Stimulated activated CD8-positive, alpha-beta memory T cell treated with anti-CD3 and anti-CD28 coated beads, Interleukin-2, amount 100 ng/mL, for 1 hour (primary cell): ENCODE measurements at regions not wholly inside any gene's neighbourhood (a gene's known extent, or its start where the extent isn't known, plus 50 kb on each side); places are given as distances from the start of the nearest gene placed in this dataset.
"Not testable (repeated sequence)": the region's sequence is repeated elsewhere in the genome, so short reads cannot be mapped to it uniquely, and the experiment has no call there.

Source experiments
- DNase-seq, 2 donors: peaks; one replicate each; pipeline ENCODE4 v3.0.0-alpha.2; 2020; ENCODE audit warnings: low read depth in 2 of 2

DNA sequence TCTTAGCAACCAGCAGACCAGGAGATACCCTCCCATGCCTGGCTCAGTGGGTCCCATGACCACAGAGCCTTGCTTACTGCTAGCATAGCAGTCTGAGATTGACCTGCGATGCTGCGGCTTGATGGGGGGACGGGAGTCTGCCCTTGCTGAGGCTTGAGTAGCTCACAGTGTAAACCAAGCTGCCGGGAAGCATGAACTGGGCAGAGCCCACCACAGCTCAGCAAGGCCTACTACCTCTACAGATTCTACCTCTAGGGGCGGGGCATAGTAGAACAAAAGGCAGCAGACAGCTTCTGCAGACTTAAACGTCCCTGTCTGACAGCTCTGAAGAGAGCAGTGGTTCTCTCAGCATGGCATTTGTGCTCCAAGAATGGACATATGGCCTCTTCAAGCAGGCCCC is 86.7 kb upstream of the OR4E1 start:
- not testable (repeated sequence) for DNase-seq

DNA sequence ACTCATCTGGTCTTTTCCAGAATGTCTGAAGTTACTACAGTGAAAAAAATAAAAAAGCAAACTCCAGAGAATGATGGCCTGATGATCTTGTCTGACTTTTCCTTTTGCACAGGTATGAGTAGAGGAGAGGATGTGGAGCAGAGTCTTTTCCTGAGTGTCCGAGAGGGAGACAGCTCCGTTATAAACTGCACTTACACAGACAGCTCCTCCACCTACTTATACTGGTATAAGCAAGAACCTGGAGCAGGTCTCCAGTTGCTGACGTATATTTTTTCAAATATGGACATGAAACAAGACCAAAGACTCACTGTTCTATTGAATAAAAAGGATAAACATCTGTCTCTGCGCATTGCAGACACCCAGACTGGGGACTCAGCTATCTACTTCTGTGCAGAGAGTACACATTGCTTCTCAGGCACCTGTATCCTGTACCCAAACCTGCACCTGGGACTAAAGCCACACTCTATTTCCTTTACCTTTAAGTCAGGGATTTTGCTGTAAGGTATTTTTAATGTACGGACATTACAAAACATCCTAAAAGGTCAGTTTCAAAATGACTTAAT is 75.8 kb upstream of the OR4E1 start:
- DNase-seq: no peak

DNA sequence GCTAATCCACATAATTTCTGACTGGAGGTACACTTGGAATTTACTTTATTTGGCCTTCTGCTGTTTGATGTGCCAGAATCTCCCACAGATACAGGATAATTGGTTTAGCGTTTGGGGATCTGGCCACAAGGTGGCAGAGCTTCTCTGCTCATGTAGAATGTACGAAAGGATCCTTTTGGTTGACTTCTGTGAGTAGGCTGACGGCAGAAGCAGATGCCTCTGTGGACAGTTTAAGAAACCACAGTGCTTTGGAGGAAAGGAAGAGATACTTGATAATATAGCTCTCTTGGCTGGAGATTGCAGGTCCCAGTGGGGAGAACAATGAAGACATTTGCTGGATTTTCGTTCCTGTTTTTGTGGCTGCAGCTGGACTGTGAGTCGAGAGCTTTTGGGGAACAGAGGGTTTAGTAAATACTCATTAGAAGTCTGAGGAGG is 75.3 kb upstream of the OR4E1 start:
- DNase-seq: peak in 1 of 2 donors; percentile 11

DNA sequence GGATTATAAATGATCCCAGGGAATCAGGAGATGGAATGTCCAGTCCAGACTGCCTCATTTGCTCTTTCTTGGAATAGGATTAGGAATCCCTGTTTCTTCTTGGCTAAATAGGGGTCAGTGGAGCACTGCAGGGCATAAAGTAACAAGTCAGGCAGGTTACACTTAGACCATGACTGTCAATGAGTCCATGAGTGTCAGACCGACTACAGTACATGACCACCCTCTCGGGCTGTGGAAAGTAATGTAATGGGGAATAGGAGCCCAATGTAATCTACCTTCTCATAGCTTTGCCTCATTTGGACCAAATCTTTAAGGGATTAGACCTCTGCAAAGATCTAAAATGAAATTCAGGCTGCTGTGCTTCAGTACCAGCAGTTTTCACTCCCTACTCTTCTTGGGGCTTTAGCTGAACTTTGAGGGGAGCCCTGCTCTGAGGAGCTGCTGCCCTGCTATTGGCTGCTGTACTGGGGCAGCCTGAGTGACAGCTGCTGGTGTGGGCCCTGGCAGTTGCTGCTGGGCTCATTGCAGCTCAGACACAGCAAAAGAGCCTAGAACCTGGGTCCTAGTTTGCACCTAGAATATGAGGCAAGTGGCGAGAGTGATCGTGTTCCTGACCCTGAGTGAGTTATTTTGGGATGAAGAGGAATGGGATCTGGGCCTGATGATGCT is 62.2 kb upstream of the OR4E1 start:
- no peak for DNase-seq

- no peak for DNase-seq
Measured at GRCh38 chr14:21735200-21735599, 61.6 kb upstream of the OR4E1 start.

DNA sequence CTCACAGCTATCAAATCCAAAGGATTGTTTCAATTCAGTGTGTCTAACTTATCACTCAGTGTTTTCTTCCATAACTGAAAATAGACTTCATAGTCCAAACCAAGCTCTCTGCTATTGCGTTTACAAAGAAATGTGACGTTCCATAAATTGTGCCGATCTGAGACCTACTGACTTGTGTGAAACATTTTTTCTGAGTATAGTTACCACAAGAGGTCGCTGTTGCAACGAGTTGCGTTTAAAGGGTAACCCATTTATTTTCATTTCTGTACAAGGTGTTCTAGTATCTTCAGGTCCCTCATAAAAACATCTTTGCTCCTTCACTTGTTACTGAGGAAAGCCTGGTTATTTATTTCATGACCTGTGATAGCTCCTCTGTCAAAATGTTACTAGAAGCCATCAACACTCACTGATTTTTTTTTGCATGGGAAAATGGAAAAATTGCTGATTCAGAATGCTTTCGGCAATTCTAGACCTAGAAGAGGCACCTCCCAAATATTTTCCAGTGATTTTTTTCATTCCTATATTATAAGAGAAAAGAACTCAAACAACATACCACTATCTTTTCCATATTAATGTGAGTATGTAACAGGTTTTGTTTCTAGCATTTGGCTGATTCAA is 60.9 kb upstream of the OR4E1 start:
- peak in 1 of 2 donors; percentile 29 for DNase-seq

DNA sequence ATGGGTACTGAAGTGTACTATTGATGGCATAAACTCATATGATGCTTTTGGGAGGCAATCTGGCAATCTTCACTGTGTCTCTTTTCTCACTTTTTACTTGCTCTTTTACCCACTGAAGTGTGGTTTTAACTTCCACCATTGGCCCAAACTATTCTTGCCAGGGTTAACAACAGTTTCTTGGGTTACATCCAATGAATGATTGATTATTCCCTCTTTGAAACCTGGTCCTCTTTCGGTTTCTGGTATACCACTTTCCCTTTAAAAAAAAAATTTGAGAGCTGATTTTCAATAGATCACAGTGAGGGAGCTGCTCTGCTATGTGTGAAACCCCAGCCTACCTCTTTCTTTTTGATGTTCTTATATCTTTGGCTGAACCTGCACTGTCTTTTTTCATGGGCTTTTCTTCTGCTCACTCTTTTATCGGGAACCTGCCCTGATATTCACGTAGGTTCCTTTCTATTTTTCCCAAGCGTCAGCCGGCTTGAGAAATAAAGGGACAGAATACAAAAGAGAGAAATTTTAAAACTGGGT is 56.1 kb upstream of the OR4E1 start:
- DNase-seq: no peak

- DNase-seq: no peak
Measured at GRCh38 chr14:21725250-21725649, 51.6 kb upstream of the OR4E1 start.

- no peak for DNase-seq
Measured at GRCh38 chr14:21724090-21724973, 50.7 kb upstream of the OR4E1 start.

DNA sequence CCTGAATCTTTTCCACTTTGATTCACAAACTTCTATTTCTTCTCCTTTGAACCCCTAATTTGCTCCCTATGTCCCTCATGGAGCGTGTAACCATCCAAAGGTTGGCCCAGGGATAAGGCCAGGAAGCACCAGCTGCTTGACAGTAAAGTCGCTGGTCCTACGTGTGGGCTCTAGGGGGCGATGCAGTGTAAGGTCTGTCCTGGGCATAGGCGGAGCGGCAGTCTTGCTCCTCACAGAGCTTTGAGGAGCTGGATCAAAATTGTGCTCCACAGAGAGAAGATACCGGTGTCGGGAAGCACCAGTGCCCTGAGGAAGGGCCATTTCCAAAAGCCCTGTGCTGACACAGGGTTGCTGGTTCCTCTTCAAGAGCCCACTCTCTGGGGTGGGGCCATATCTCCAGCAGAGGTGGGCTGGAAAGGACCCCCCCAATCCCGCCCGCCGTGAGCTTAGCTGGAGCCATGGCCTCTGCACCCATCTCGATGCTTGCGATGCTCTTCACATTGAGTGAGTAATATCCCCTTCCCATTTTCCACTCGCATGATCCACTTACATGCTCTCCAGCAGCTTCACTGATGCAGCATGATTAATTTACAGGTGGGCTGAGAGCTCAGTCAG is 49.9 kb upstream of the OR4E1 start:
- peak in 1 of 2 donors; percentile 21 for DNase-seq
